ENCODE measurements at regions not wholly inside any gene's neighbourhood (a gene's known extent, or its start where the extent isn't known, plus 50 kb on each side); places are given as distances from the start of the nearest gene placed in this dataset.

DNA sequence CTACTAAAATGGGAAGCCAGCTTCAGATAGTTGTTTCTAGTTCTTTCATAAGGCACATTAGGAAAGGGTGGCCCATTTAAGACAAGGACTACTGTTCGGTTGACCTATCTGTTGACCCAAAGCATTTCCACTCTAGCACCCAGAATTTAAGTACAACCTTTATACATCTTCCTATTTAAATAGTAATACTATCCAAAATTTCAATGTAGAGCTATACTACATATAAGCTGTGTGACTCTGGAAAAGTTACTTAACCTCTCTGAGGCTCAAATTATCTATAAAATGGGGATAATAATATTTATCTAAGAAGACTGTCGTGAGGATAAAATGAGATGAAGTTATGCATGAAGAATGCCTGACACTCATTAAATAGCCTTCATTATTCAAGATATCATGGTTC is 82.0 kb upstream of the TMEM164 start:
- TF ChIP-seq CTCF (IDR thresholded peaks at IDR 0.05) (no peak), POLR2A (IDR thresholded peaks at IDR 0.05) (no peak)
